ENCODE measurements at regions not wholly inside any gene's neighbourhood (a gene's known extent, or its start where the extent isn't known, plus 50 kb on each side); places are given as distances from the start of the nearest gene placed in this dataset.

- Mint-ChIP-seq H3K36me3 (ENCODE audit: low read depth) (no peaks in the 10 kb centered on the region), H3K4me1 (ENCODE audit: low read depth) (peaks cover 3% of the 10 kb centered on the region), H3K27ac (no peak overlapping the region), H3K4me3 (no peak overlapping the region), H3K9me3 (no peaks in the 10 kb centered on the region), H3K27me3 (no peaks in the 10 kb centered on the region)
- intact Hi-C loops (cut with micrococcal nuclease): no loop called here
Observed at GRCh38 chr3:159813822-159814531, 174.7 kb upstream of the IL12A start.

DNA sequence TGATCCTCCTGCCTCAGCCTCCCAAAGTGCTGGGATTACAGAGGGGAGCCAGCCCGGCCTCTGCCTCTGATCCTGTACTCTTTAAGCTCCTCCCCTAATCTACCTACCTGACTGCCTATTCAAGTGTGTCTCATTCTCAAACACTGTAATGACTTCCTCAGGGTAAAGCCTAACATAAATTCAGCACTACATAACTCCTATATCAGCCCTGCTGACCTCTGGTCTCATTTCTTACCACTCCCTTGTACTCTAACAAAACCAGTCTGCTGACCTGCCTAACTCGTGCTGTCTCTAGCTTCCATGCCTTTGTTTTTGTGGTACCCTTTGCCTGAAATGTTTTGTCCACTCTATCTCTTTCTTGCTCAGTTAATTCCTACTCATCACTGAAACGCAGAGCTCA is 172.1 kb upstream of the IL12A start:
- intact Hi-C loops (cut with micrococcal nuclease): no loop called here
- Mint-ChIP-seq H3K4me3 (no peak overlapping the region), H3K36me3 (ENCODE audit: low read depth) (no peaks in the 10 kb centered on the region), H3K27me3 (no peaks in the 10 kb centered on the region), H3K9me3 (no peaks in the 10 kb centered on the region), H3K4me1 (ENCODE audit: low read depth) (peaks cover 6% of the 10 kb centered on the region), H3K27ac (no peak overlapping the region)

GRCh38 chr3:159817126-159817525 is 171.5 kb upstream of the IL12A start:
- Mint-ChIP-seq H3K4me1 (ENCODE audit: low read depth) (peaks cover 6% of the 10 kb centered on the region), H3K36me3 (ENCODE audit: low read depth) (no peaks in the 10 kb centered on the region), H3K9me3 (no peaks in the 10 kb centered on the region), H3K27me3 (no peaks in the 10 kb centered on the region), H3K27ac (no peak overlapping the region), H3K4me3 (no peak overlapping the region)
- intact Hi-C loops (cut with micrococcal nuclease): no loop called here

- Mint-ChIP-seq H3K4me1 (ENCODE audit: low read depth) (peaks cover 6% of the 10 kb centered on the region), H3K9me3 (no peaks in the 10 kb centered on the region), H3K27me3 (no peaks in the 10 kb centered on the region), H3K27ac (no peak overlapping the region), H3K36me3 (ENCODE audit: low read depth) (no peaks in the 10 kb centered on the region), H3K4me3 (no peak overlapping the region)
- intact Hi-C loops (cut with micrococcal nuclease): no loop called here
Observed at GRCh38 chr3:159817571-159817970, 171.1 kb upstream of the IL12A start.

- peaks cover 6% of the 10 kb centered on the region for H3K4me1 Mint-ChIP-seq (ENCODE audit: low read depth)
- H3K27ac Mint-ChIP-seq: no peak overlapping the region
- no peaks in the 10 kb centered on the region for H3K27me3 Mint-ChIP-seq
- intact Hi-C loops (cut with micrococcal nuclease): no loop called here
- no peak overlapping the region for H3K4me3 Mint-ChIP-seq
- no peaks in the 10 kb centered on the region for H3K36me3 Mint-ChIP-seq (ENCODE audit: low read depth)
- H3K9me3 Mint-ChIP-seq: no peaks in the 10 kb centered on the region
Observed at GRCh38 chr3:159818399-159818798, 170.2 kb upstream of the IL12A start.

- no peaks in the 10 kb centered on the region for H3K36me3 Mint-ChIP-seq (ENCODE audit: low read depth)
- peaks cover 6% of the 10 kb centered on the region for H3K4me1 Mint-ChIP-seq (ENCODE audit: low read depth)
- no peaks in the 10 kb centered on the region for H3K9me3 Mint-ChIP-seq
- no peak overlapping the region for H3K27ac Mint-ChIP-seq
- intact Hi-C loops (cut with micrococcal nuclease): no loop called here
- H3K4me3 Mint-ChIP-seq: no peak overlapping the region
- H3K27me3 Mint-ChIP-seq: no peaks in the 10 kb centered on the region
Observed at GRCh38 chr3:159818997-159819500, 169.6 kb upstream of the IL12A start.

DNA sequence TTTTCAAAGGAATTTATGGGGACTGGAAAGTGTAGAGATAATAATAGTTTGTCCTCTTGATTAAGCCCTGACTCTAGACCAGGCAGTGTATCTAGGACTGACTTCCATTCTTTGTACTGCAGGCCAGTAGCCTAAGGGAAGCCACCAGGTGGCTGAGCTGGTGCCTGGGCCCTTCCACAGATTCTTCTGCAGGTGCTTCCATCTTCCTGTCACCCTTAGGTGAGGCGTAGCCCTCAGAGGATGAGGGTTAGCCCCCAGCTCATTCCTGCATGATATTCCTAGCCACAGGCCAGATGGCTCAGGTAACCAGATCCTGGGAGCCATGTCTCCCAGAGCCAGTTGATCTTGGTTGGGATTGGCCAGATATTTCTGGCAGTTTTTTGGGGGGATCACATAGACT is 169.0 kb upstream of the IL12A start:
- H3K4me1 Mint-ChIP-seq (ENCODE audit: low read depth): peaks cover 6% of the 10 kb centered on the region
- no peaks in the 10 kb centered on the region for H3K27me3 Mint-ChIP-seq
- no peak overlapping the region for H3K27ac Mint-ChIP-seq
- no peaks in the 10 kb centered on the region for H3K36me3 Mint-ChIP-seq (ENCODE audit: low read depth)
- no peaks in the 10 kb centered on the region for H3K9me3 Mint-ChIP-seq
- intact Hi-C loops (cut with micrococcal nuclease): no loop called here
- no peak overlapping the region for H3K4me3 Mint-ChIP-seq

DNA sequence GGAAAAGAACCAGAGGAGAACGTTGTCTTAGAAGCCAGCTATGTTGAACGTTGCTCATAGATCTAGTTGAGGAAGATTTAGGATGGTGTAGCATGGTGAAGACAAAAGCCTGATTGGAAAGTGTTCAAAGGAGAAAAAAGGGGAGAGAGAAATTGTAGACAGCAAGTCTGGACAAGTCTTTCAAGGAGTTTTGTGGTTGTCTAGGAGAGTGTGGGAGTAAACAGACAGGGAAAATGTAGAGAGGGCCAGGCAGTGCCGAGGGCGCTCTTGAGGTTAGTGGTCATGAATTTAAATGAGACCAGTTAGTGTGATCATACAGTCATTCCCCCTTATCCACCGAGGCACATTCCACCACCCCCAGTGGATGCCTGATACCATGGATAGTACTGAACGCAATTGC is 167.5 kb upstream of the IL12A start:
- H3K9me3 Mint-ChIP-seq: no peaks in the 10 kb centered on the region

GRCh38 chr3:159821736-159822135 is 166.9 kb upstream of the IL12A start:
- Mint-ChIP-seq H3K4me1 (ENCODE audit: low read depth) (peaks cover 6% of the 10 kb centered on the region), H3K4me3 (no peak overlapping the region)

More for the DNA sequence above, 167.5 kb upstream of the IL12A start:
- H3K4me1 Mint-ChIP-seq (ENCODE audit: low read depth): peaks cover 6% of the 10 kb centered on the region
- no peaks in the 10 kb centered on the region for H3K27me3 Mint-ChIP-seq
- no peak overlapping the region for H3K27ac Mint-ChIP-seq
- intact Hi-C loops (cut with micrococcal nuclease): no loop called here
- no peaks in the 10 kb centered on the region for H3K36me3 Mint-ChIP-seq (ENCODE audit: low read depth)
- no peak overlapping the region for H3K4me3 Mint-ChIP-seq

GRCh38 chr3:159823780-159824179 is 164.9 kb upstream of the IL12A start:
- Mint-ChIP-seq H3K9me3 (no peaks in the 10 kb centered on the region), H3K36me3 (ENCODE audit: low read depth) (no peaks in the 10 kb centered on the region), H3K27ac (no peak overlapping the region), H3K27me3 (no peaks in the 10 kb centered on the region), H3K4me3 (no peak overlapping the region), H3K4me1 (ENCODE audit: low read depth) (peaks cover 5% of the 10 kb centered on the region)
- intact Hi-C loops (cut with micrococcal nuclease): no loop called here

More at GRCh38 chr3:159821736-159822135, 166.9 kb upstream of the IL12A start:
- H3K9me3 Mint-ChIP-seq: no peaks in the 10 kb centered on the region
- H3K27me3 Mint-ChIP-seq: no peaks in the 10 kb centered on the region
- intact Hi-C loops (cut with micrococcal nuclease): no loop called here
- no peak overlapping the region for H3K27ac Mint-ChIP-seq
- H3K36me3 Mint-ChIP-seq (ENCODE audit: low read depth): no peaks in the 10 kb centered on the region

DNA sequence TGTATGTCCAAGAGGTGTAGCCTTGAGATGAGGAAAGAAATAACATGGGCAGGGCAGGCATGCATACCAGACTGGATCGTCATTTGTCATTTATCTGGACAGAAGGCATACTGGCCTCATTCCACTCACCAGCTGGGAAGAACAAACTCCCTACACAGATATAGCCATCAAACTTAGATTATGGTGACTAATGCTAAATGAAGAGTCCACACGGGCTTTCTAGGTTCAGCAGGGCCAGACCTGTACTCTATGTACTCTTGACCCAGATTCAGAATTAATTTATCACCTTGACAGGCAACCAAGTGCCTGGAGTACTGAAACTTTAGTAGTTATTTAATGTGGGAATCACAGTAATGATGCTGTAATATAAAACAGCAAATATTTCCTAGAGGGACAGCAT is 164.3 kb upstream of the IL12A start:
- no peaks in the 10 kb centered on the region for H3K9me3 Mint-ChIP-seq
- intact Hi-C loops (cut with micrococcal nuclease): no loop called here
- H3K27me3 Mint-ChIP-seq: no peaks in the 10 kb centered on the region
- no peaks in the 10 kb centered on the region for H3K36me3 Mint-ChIP-seq (ENCODE audit: low read depth)
- H3K4me3 Mint-ChIP-seq: no peak overlapping the region
- no peak overlapping the region for H3K27ac Mint-ChIP-seq
- no peaks in the 10 kb centered on the region for H3K4me1 Mint-ChIP-seq (ENCODE audit: low read depth)

DNA sequence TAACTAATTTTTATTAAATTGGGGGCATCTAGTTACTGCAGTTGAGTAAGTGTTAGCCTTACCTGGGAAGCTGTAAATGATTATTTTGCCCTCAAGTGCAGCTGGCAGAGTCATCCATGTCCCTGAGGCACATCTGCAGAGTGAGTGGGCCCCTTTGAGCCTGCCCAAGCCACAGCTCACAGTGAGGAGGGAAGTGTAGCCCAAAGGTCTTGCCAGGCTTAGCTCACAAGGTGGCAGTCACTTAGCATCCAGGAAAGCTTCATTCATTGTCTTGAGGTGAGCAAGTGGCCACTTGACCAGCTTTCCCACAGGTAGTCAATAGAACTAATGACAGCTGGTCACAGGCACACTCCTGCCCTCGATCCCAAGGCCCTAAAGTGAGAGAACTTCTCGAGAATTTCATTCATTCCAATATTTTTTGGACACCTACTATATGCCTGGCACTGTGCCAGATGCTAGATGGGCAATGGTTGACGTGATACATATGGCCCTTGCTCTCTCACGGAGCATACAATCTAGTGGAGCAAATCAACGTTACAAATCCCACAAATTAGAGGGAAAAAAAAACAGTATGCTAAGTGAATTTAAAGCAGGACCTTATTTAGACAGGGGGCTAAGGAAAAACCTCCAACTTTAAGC is 163.3 kb upstream of the IL12A start:
- Mint-ChIP-seq H3K27ac (no peak overlapping the region), H3K27me3 (no peaks in the 10 kb centered on the region), H3K4me3 (no peak overlapping the region), H3K9me3 (no peaks in the 10 kb centered on the region), H3K4me1 (ENCODE audit: low read depth) (no peaks in the 10 kb centered on the region), H3K36me3 (ENCODE audit: low read depth) (no peaks in the 10 kb centered on the region)
- intact Hi-C loops (cut with micrococcal nuclease): no loop called here

- H3K4me3 Mint-ChIP-seq: no peak overlapping the region
- intact Hi-C loops (cut with micrococcal nuclease): loop anchor here (1.0 kb wide), 1 partner anchor 178 kb away; no protein-coding TSS in a partner anchor
- H3K4me1 Mint-ChIP-seq (ENCODE audit: low read depth): no peaks in the 10 kb centered on the region
- H3K9me3 Mint-ChIP-seq: no peaks in the 10 kb centered on the region
- H3K27me3 Mint-ChIP-seq: no peaks in the 10 kb centered on the region
- no peaks in the 10 kb centered on the region for H3K36me3 Mint-ChIP-seq (ENCODE audit: low read depth)
- H3K27ac Mint-ChIP-seq: no peak overlapping the region
Observed at GRCh38 chr3:159828542-159828943, 160.1 kb upstream of the IL12A start.

GRCh38 chr3:159829056-159829455 is 159.6 kb upstream of the IL12A start:
- Mint-ChIP-seq H3K4me3 (no peak overlapping the region), H3K27me3 (no peaks in the 10 kb centered on the region), H3K9me3 (no peaks in the 10 kb centered on the region), H3K4me1 (ENCODE audit: low read depth) (no peaks in the 10 kb centered on the region), H3K27ac (no peak overlapping the region), H3K36me3 (ENCODE audit: low read depth) (no peaks in the 10 kb centered on the region)
- intact Hi-C loops (cut with micrococcal nuclease): no loop called here

All from dendritic cell treated with granulocyte-macrophage colony-stimulating factor and Interleukin-4, amounts not matched to agents 40 ng/mL and 50 ng/mL, for 4 days (primary cell).